ENCODE measurements at regions not wholly inside any gene's neighbourhood (a gene's known extent, or its start where the extent isn't known, plus 50 kb on each side); places are given as distances from the start of the nearest gene placed in this dataset.

- Mint-ChIP-seq H3K9me3 (peaks cover 0 to 15% (median 5%) of the 10 kb centered on the region in 6 donors), H3K36me3 (no peaks in the 10 kb centered on the region), H3K4me1 (no peaks in the 10 kb centered on the region), H3K27me3 (ENCODE audit: low read depth in 3 of 3) (peaks cover 2 to 4% (median 3%) of the 10 kb centered on the region in 3 donors), H3K27ac (no peak overlapping the region), H3K4me3 (no peak overlapping the region)
- DNase-seq, result no peak
Measured at GRCh38 chr9:78486661-78487060, 189.7 kb downstream of the PSAT1 start.

- Mint-ChIP-seq H3K9me3 (peaks cover 0 to 3% (median 0%) of the 10 kb centered on the region in 6 donors), H3K27ac (no peak overlapping the region), H3K4me1 (no peaks in the 10 kb centered on the region), H3K27me3 (ENCODE audit: low read depth in 3 of 3) (peaks cover 2 to 6% (median 5%) of the 10 kb centered on the region in 3 donors), H3K4me3 (no peak overlapping the region), H3K36me3 (no peaks in the 10 kb centered on the region)
- no peak for DNase-seq
Measured at GRCh38 chr9:78490231-78490630, 193.3 kb downstream of the PSAT1 start.

GRCh38 chr9:78491402-78491801, 194.5 kb downstream of the PSAT1 start:
- Mint-ChIP-seq H3K36me3 (no peaks in the 10 kb centered on the region), H3K4me1 (no peaks in the 10 kb centered on the region), H3K27ac (no peak overlapping the region), H3K9me3 (peaks cover 0 to 2% (median 0%) of the 10 kb centered on the region in 6 donors), H3K27me3 (ENCODE audit: low read depth in 3 of 3) (peaks cover 2 to 5% (median 3%) of the 10 kb centered on the region in 3 donors), H3K4me3 (no peak overlapping the region)
- DNase-seq, result no peak

- no peaks in the 10 kb centered on the region for H3K4me1 Mint-ChIP-seq
- no peaks in the 10 kb centered on the region for H3K36me3 Mint-ChIP-seq
- H3K27me3 Mint-ChIP-seq (ENCODE audit: low read depth in 3 of 3), result peaks cover 2 to 5% (median 3%) of the 10 kb centered on the region in 3 donors
- H3K27ac Mint-ChIP-seq, result no peak overlapping the region
- H3K9me3 Mint-ChIP-seq, result peaks cover 0 to 2% (median 0%) of the 10 kb centered on the region in 6 donors
- H3K4me3 Mint-ChIP-seq, result no peak overlapping the region
- no peak for DNase-seq
Measured at GRCh38 chr9:78493166-78493742, 196.3 kb downstream of the PSAT1 start.

GRCh38 chr9:78502566-78502965, 205.6 kb downstream of the PSAT1 start:
- no peak for DNase-seq

GRCh38 chr9:78505546-78505945, 208.6 kb downstream of the PSAT1 start:
- Mint-ChIP-seq H3K9me3 (peaks cover 0 to 5% (median 0%) of the 10 kb centered on the region in 6 donors), H3K4me1 (no peaks in the 10 kb centered on the region), H3K27ac (no peak overlapping the region), H3K36me3 (no peaks in the 10 kb centered on the region), H3K27me3 (ENCODE audit: low read depth in 3 of 3) (no peaks in the 10 kb centered on the region), H3K4me3 (no peak overlapping the region)
- no peak for DNase-seq

More at GRCh38 chr9:78502566-78502965, 205.6 kb downstream of the PSAT1 start:
- no peaks in the 10 kb centered on the region for H3K4me1 Mint-ChIP-seq
- H3K27me3 Mint-ChIP-seq (ENCODE audit: low read depth in 3 of 3), result peaks cover 0 to 2% (median 0%) of the 10 kb centered on the region in 3 donors
- peaks cover 0 to 5% (median 0%) of the 10 kb centered on the region in 6 donors for H3K9me3 Mint-ChIP-seq
- no peak overlapping the region for H3K27ac Mint-ChIP-seq
- H3K4me3 Mint-ChIP-seq, result no peak overlapping the region
- no peaks in the 10 kb centered on the region for H3K36me3 Mint-ChIP-seq

GRCh38 chr9:78507037-78507436, 210.1 kb downstream of the PSAT1 start:
- no peak for DNase-seq
- Mint-ChIP-seq H3K27ac (no peak overlapping the region), H3K4me1 (no peaks in the 10 kb centered on the region), H3K36me3 (no peaks in the 10 kb centered on the region), H3K9me3 (peaks cover 0 to 5% (median under 1%) of the 10 kb centered on the region in 6 donors), H3K4me3 (no peak overlapping the region), H3K27me3 (ENCODE audit: low read depth in 3 of 3) (no peaks in the 10 kb centered on the region)

GRCh38 chr9:78510035-78510434, 213.1 kb downstream of the PSAT1 start:
- Mint-ChIP-seq H3K4me3 (no peak overlapping the region), H3K36me3 (no peaks in the 10 kb centered on the region), H3K27me3 (ENCODE audit: low read depth in 3 of 3) (no peaks in the 10 kb centered on the region), H3K4me1 (no peaks in the 10 kb centered on the region), H3K27ac (no peak overlapping the region), H3K9me3 (peaks cover 0 to 5% (median 0%) of the 10 kb centered on the region in 6 donors)
- DNase-seq, result no peak

- H3K9me3 Mint-ChIP-seq, result peaks cover 3 to 17% (median 12%) of the 10 kb centered on the region in 6 donors
- no peak overlapping the region for H3K4me3 Mint-ChIP-seq
- H3K4me1 Mint-ChIP-seq, result no peaks in the 10 kb centered on the region
- H3K27ac Mint-ChIP-seq, result no peak overlapping the region
- no peak for DNase-seq
- peaks cover 0 to 3% (median 3%) of the 10 kb centered on the region in 3 donors for H3K36me3 Mint-ChIP-seq
- peaks cover 0 to 2% (median 1%) of the 10 kb centered on the region in 3 donors for H3K27me3 Mint-ChIP-seq (ENCODE audit: low read depth in 3 of 3)
Measured at GRCh38 chr9:78515108-78515507, 218.2 kb downstream of the PSAT1 start.

- H3K4me1 Mint-ChIP-seq, result no peaks in the 10 kb centered on the region
- H3K27me3 Mint-ChIP-seq (ENCODE audit: low read depth in 3 of 3), result peaks cover 0 to 2% (median 1%) of the 10 kb centered on the region in 3 donors
- peaks cover 0 to 9% (median 3%) of the 10 kb centered on the region in 3 donors for H3K36me3 Mint-ChIP-seq
- H3K9me3 Mint-ChIP-seq, result peaks cover 5 to 33% (median 18%) of the 10 kb centered on the region in 6 donors
- H3K27ac Mint-ChIP-seq, result no peak overlapping the region
- no peak for DNase-seq
- no peak overlapping the region for H3K4me3 Mint-ChIP-seq
Measured at GRCh38 chr9:78519786-78520185, 222.9 kb downstream of the PSAT1 start.

- DNase-seq, result no peak
- Mint-ChIP-seq H3K27me3 (ENCODE audit: low read depth in 3 of 3) (peaks cover 0 to 2% (median 1%) of the 10 kb centered on the region in 3 donors), H3K36me3 (peaks cover 0 to 9% (median 3%) of the 10 kb centered on the region in 3 donors), H3K4me3 (no peak overlapping the region), H3K4me1 (no peaks in the 10 kb centered on the region), H3K9me3 (peaks cover 5 to 27% (median 15%) of the 10 kb centered on the region in 6 donors), H3K27ac (no peak overlapping the region)
Measured at GRCh38 chr9:78521680-78522079, 224.8 kb downstream of the PSAT1 start.

GRCh38 chr9:78525986-78526560, 229.1 kb downstream of the PSAT1 start:
- no peaks in the 10 kb centered on the region for H3K27me3 Mint-ChIP-seq (ENCODE audit: low read depth in 3 of 3)
- no peaks in the 10 kb centered on the region for H3K4me1 Mint-ChIP-seq
- H3K36me3 Mint-ChIP-seq, result peaks cover 0 to 7% (median 0%) of the 10 kb centered on the region in 3 donors
- no peak overlapping the region for H3K27ac Mint-ChIP-seq
- H3K9me3 Mint-ChIP-seq, result peaks cover 0 to 8% (median 5%) of the 10 kb centered on the region in 6 donors
- no peak overlapping the region for H3K4me3 Mint-ChIP-seq
- DNase-seq, result no peak

GRCh38 chr9:78533500-78533899, 236.6 kb downstream of the PSAT1 start:
- Mint-ChIP-seq H3K27ac (no peak overlapping the region), H3K4me3 (no peak overlapping the region)

GRCh38 chr9:78539188-78539587, 242.3 kb downstream of the PSAT1 start:
- no peak for DNase-seq
- no peak overlapping the region for H3K4me3 Mint-ChIP-seq
- H3K9me3 Mint-ChIP-seq, result peaks cover 0 to 5% (median 0%) of the 10 kb centered on the region in 6 donors
- peaks cover 0 to 2% (median 2%) of the 10 kb centered on the region in 3 donors for H3K27me3 Mint-ChIP-seq (ENCODE audit: low read depth in 3 of 3)
- H3K36me3 Mint-ChIP-seq, result no peaks in the 10 kb centered on the region
- no peaks in the 10 kb centered on the region for H3K4me1 Mint-ChIP-seq
- H3K27ac Mint-ChIP-seq, result no peak overlapping the region

More at GRCh38 chr9:78533500-78533899, 236.6 kb downstream of the PSAT1 start:
- peaks cover 0 to 7% (median 0%) of the 10 kb centered on the region in 6 donors for H3K9me3 Mint-ChIP-seq
- no peaks in the 10 kb centered on the region for H3K4me1 Mint-ChIP-seq
- DNase-seq, result no peak
- H3K36me3 Mint-ChIP-seq, result peaks cover 0 to 4% (median 0%) of the 10 kb centered on the region in 3 donors
- peaks cover 0 to 3% (median 2%) of the 10 kb centered on the region in 3 donors for H3K27me3 Mint-ChIP-seq (ENCODE audit: low read depth in 3 of 3)
